HepG2 (cell line): ENCODE measurements at regions not wholly inside any gene's neighbourhood (a gene's known extent, or its start where the extent isn't known, plus 50 kb on each side); places are given as distances from the start of the nearest gene placed in this dataset.

Source experiments
- CTCF ChIP-seq: sonication (generic); formaldehyde crosslinking; IDR thresholded peaks from 2 replicates; pipeline ENCODE4 v1.5.0; 2020; ENCODE audit warnings: mild to moderate bottlenecking, missing genetic modification reagents, moderate library complexity
- POGK ChIP-seq: sonication (generic); formaldehyde crosslinking; conservative IDR thresholded peaks from 2 replicates; pipeline ENCODE4 v1.8.0; 2022; ENCODE audit warnings: mild to moderate bottlenecking, moderate library complexity, missing genetic modification reagents
- ZNF350 ChIP-seq: sonication (generic); formaldehyde crosslinking; IDR thresholded peaks from 2 replicates; pipeline ENCODE4 v1.4.0; 2020; ENCODE audit warnings: mild to moderate bottlenecking, low read depth, missing genetic modification reagents, borderline replicate concordance

DNA sequence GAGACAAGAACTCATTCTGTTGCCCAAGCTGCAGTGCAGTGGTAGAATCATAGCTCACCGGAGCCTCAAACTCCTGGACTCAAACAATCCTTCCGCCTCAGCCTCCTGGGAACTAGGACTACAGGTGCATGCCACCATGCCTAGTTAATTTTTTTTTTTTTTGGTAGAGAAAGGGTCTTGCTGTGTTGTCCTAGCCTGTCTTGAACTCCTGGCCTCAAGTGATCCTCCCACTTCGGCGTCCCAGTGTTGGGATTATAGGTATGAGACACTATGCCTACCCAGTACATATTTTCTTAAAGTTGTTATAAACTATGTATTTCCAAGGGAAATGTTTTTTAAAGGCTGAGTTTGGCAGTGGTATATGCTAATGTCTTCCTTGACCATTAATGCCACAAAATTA is 412.6 kb downstream of the KLF12 start:
- TF ChIP-seq CTCF (CRISPR knock-in tag) (no peak), ZNF350 (no peak), POGK (CRISPR knock-in tag) (no peak)
